ENCODE measurements at regions not wholly inside any gene's neighbourhood (a gene's known extent, or its start where the extent isn't known, plus 50 kb on each side); places are given as distances from the start of the nearest gene placed in this dataset.
A peak's percentile ranks its signal among the peaks of the same experiment; 100 is the strongest.
"Not testable (repeated sequence)": the region's sequence is repeated elsewhere in the genome, so short reads cannot be mapped to it uniquely, and the experiment has no call there.

- DNase-seq = no peak
Measured at GRCh38 chr5:74396913-74397622, 243.5 kb downstream of the ENC1 start.

GRCh38 chr5:74394916-74395880, 245.3 kb downstream of the ENC1 start:
- DNase-seq = peak; percentile 89

GRCh38 chr5:74394528-74394915, 246.0 kb downstream of the ENC1 start:
- no peak for DNase-seq

GRCh38 chr5:74393943-74394342, 246.6 kb downstream of the ENC1 start:
- no peak for DNase-seq

- DNase-seq = peak; percentile 49
Measured at GRCh38 chr5:74392711-74393351, 247.7 kb downstream of the ENC1 start.

GRCh38 chr5:74391410-74391809, 249.1 kb downstream of the ENC1 start:
- peak; percentile 12 for DNase-seq

GRCh38 chr5:74390822-74391221, 249.7 kb downstream of the ENC1 start:
- DNase-seq = no peak

- no peak for DNase-seq
Measured at GRCh38 chr5:74390306-74390637, 250.3 kb downstream of the ENC1 start.

GRCh38 chr5:74389531-74390305, 250.8 kb downstream of the ENC1 start:
- no peak for DNase-seq

- DNase-seq = not testable (repeated sequence)
Measured at GRCh38 chr5:74388411-74388810, 252.1 kb downstream of the ENC1 start.

GRCh38 chr5:74386571-74387334, 253.8 kb downstream of the ENC1 start:
- no peak for DNase-seq

GRCh38 chr5:74384851-74385250, 255.7 kb downstream of the ENC1 start:
- DNase-seq = no peak

GRCh38 chr5:74382987-74383593, 257.4 kb downstream of the ENC1 start:
- DNase-seq = no peak

GRCh38 chr5:74382123-74382855, 258.2 kb downstream of the ENC1 start:
- DNase-seq = no peak

- no peak for DNase-seq
Measured at GRCh38 chr5:74380193-74380592, 260.3 kb downstream of the ENC1 start.

- no peak for DNase-seq
Measured at GRCh38 chr5:74378464-74378863, 262.1 kb downstream of the ENC1 start.

- no peak for DNase-seq
Measured at GRCh38 chr5:74376187-74376586, 264.3 kb downstream of the ENC1 start.

- DNase-seq = no peak
Measured at GRCh38 chr5:74375271-74375670, 265.3 kb downstream of the ENC1 start.

- DNase-seq = no peak
Measured at GRCh38 chr5:74374656-74375055, 265.9 kb downstream of the ENC1 start.

GRCh38 chr5:74373076-74373475, 267.5 kb downstream of the ENC1 start:
- DNase-seq = no peak

- DNase-seq = no peak
Measured at GRCh38 chr5:74372502-74373064, 267.9 kb downstream of the ENC1 start.
